AG04449 (cell line): ENCODE measurements at regions not wholly inside any gene's neighbourhood (a gene's known extent, or its start where the extent isn't known, plus 50 kb on each side); places are given as distances from the start of the nearest gene placed in this dataset.

Experiments
- CTCF ChIA-PET: fragments of 350-600 bp; formaldehyde crosslinking; extraction: SDS; loops from one replicate; lab custom pipeline; 2021; ENCODE audit warnings: antibody characterized with exemption; lab: Yijun Ruan, JAX
- POLR2A ChIA-PET: fragments of 400-600, 350-600 bp; formaldehyde crosslinking; extraction: SDS; loops from one replicate; lab custom pipeline; 2020; ENCODE audit warnings: antibody characterized with exemption, inconsistent platforms; lab: Yijun Ruan, JAX
- DNase-seq: peaks from one replicate; pipeline ENCODE4 v3.0.0-alpha.2; 2010; ENCODE audit warnings: low read depth, low spot score
- H3K4me3 ChIP-seq: 2 replicates; pipeline ENCODE4 v1.5.1; 2011; ENCODE audit warnings: low read depth, mild to moderate bottlenecking, control low read depth, low read length
- CTCF ChIP-seq: IDR thresholded peaks from one replicate; pipeline ENCODE4 v1.5.1; 2011; ENCODE audit warnings: mild to moderate bottlenecking, moderate library complexity, low read length, control low read depth, inconsistent platforms; ENCODE audit not compliant: insufficient read depth; ENCODE audit errors: missing control alignments

- DNase-seq = no peak
- POLR2A ChIA-PET = no interaction called here
Observed at GRCh38 chr7:45400680-45401079, 173.5 kb upstream of the ADCY1 start.

GRCh38 chr7:45401155-45401554, 173.0 kb upstream of the ADCY1 start:
- no peak for DNase-seq
- ChIA-PET POLR2A (no interaction called here), CTCF (no interaction called here)
- no peak overlapping the region for H3K4me3 ChIP-seq
- no peak for TF ChIP-seq CTCF

More at GRCh38 chr7:45400680-45401079, 173.5 kb upstream of the ADCY1 start:
- CTCF ChIA-PET = no interaction called here
- no peak overlapping the region for H3K4me3 ChIP-seq
- no peak for TF ChIP-seq CTCF

- TF ChIP-seq CTCF = no peak
- DNase-seq = no peak
- H3K4me3 ChIP-seq = no peak overlapping the region
- CTCF ChIA-PET = no interaction called here
- POLR2A ChIA-PET = no interaction called here
Observed at GRCh38 chr7:45401851-45402250, 172.3 kb upstream of the ADCY1 start.

GRCh38 chr7:45402480-45403218, 171.5 kb upstream of the ADCY1 start:
- no peak overlapping the region for H3K4me3 ChIP-seq
- TF ChIP-seq CTCF = no peak
- ChIA-PET CTCF (no interaction called here), POLR2A (no interaction called here)
- DNase-seq = no peak

GRCh38 chr7:45404622-45405021, 169.5 kb upstream of the ADCY1 start:
- no peak overlapping the region for H3K4me3 ChIP-seq
- no peak for TF ChIP-seq CTCF
- POLR2A ChIA-PET = no interaction called here
- no peak for DNase-seq
- CTCF ChIA-PET = no interaction called here

GRCh38 chr7:45407730-45408408, 166.3 kb upstream of the ADCY1 start:
- H3K4me3 ChIP-seq = no peak overlapping the region
- ChIA-PET POLR2A (no interaction called here), CTCF (no interaction called here)
- DNase-seq = no peak
- no peak for TF ChIP-seq CTCF
